AG09309 (cell line): ENCODE measurements at regions not wholly inside any gene's neighbourhood (a gene's known extent, or its start where the extent isn't known, plus 50 kb on each side); places are given as distances from the start of the nearest gene placed in this dataset.

Source experiments
- DNase-seq: peaks from one replicate; pipeline ENCODE4 v3.0.0-alpha.2; 2010; ENCODE audit warnings: low read depth
- H3K4me3 ChIP-seq: 2 replicates; pipeline ENCODE4 v1.5.1; 2011; ENCODE audit warnings: mild to moderate bottlenecking, low read depth, low read length, moderate library complexity; ENCODE audit not compliant: control insufficient read depth
- TF ChIP-seq, protein P1 (sequence below): IDR thresholded peaks from 2 replicates; pipeline ENCODE4 v1.5.1; 2011; ENCODE audit warnings: mild to moderate bottlenecking, low read depth, low read length, inconsistent platforms; ENCODE audit not compliant: insufficient read depth, control insufficient read depth; ENCODE audit errors: missing control alignments

DNA sequence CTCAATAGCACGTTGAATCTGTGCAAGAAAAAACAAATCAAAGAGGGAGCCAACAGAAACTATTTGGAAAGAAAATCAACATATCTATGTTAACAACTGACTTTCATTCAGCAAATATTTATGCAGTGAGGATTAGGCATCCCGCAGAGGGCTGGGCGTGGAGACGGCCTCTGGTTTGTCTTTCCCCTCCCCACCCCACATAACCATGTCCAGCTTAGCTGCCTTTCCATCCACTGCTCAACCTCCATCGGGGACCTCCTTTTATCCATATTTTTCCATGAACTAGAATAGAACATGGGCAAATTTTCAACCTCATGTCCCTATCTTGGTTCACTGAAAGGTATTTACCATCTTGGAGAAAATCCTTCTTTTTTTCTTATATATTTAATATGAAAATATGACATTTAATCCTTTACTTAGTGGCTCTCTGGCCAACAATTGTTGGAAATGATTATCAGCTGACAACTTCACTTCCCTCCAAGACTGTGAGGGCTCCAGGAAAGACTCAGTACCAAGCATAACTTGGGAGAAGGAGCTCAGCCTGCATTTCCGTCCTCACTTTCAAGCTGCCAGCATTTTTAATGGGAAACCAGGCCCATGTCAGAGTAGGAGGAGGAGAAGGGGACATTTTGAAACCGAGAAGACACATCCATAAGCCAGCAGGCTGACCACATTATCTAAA is 462.6 kb upstream of the MAF start:
- DNase-seq = no peak
- no peak overlapping the region for H3K4me3 ChIP-seq
- TF ChIP-seq, protein P1, sequence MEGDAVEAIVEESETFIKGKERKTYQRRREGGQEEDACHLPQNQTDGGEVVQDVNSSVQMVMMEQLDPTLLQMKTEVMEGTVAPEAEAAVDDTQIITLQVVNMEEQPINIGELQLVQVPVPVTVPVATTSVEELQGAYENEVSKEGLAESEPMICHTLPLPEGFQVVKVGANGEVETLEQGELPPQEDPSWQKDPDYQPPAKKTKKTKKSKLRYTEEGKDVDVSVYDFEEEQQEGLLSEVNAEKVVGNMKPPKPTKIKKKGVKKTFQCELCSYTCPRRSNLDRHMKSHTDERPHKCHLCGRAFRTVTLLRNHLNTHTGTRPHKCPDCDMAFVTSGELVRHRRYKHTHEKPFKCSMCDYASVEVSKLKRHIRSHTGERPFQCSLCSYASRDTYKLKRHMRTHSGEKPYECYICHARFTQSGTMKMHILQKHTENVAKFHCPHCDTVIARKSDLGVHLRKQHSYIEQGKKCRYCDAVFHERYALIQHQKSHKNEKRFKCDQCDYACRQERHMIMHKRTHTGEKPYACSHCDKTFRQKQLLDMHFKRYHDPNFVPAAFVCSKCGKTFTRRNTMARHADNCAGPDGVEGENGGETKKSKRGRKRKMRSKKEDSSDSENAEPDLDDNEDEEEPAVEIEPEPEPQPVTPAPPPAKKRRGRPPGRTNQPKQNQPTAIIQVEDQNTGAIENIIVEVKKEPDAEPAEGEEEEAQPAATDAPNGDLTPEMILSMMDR = no peak

DNA sequence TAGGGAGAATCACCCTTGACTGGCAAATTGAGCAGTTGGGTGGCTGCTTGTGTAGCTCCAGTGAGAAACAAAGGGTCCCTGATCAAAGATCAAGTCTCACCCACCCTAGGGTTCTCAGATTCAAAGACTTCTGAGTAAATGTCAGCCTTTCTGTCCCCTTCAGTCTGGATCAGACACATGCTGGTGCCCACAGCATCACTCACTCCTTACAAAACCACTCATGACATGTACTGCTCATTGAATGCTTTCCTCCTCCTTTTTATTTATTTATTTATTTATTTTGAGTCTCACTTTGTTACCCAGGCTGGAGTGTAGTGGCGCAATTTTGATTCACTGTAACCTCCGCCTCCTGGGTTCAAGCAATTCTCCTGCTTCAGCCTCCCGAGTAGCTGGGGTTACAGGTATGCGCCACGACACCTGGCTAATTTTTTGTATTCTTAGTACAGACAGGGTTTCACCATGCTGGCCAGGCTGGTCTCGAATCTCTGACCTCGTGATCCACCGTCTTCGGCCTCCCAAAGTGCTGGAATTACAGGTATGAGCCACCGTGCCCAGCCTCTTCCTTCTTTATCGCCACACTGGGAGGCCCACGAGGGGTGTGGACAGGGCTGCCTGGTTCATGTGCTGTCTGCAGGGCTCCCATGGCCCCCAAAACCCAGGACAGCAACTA is 462.0 kb upstream of the MAF start:
- TF ChIP-seq, protein P1 = no peak
- no peak overlapping the region for H3K4me3 ChIP-seq
- DNase-seq = no peak

DNA sequence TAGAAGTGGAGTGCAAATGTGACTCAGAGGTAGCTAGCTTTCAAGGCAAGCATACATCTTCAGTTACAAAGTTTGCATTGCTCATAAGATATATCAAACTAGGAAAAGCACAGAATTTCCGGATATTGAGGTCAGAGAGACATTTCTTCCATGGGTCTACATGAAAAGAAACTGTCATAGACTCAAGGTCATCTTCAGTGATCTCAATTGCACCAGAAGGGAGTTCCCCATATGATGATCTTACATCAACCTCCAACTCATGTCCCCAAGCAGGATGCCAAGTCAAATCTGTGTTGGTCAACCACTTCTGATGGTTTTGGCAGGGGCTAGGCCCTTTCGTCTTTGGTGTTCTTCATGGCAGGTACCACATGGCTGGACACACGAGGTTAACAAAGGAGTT is 459.9 kb upstream of the MAF start:
- TF ChIP-seq, protein P1 = no peak
- H3K4me3 ChIP-seq = no peak overlapping the region
- no peak for DNase-seq

DNA sequence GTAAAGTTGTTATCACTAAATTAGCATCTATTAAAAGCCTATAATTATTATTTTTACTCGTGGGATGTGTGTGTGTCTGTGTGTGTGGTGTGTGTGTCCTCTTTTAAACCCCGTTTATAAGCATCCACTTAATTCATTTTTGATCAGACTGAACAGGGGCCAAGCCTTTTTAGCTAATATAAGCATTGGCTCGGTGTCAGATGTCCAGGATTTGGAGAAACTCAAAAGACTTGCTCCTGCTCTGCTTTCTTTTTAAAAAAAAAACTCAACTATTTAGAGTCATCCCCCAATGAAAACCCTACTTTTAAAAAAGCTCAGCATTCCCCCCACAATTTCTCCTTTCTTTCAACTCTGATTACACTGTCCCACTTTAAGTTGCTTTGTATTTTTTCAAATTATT is 459.3 kb upstream of the MAF start:
- no peak for DNase-seq
- TF ChIP-seq, protein P1 = no peak
- H3K4me3 ChIP-seq = no peak overlapping the region

DNA sequence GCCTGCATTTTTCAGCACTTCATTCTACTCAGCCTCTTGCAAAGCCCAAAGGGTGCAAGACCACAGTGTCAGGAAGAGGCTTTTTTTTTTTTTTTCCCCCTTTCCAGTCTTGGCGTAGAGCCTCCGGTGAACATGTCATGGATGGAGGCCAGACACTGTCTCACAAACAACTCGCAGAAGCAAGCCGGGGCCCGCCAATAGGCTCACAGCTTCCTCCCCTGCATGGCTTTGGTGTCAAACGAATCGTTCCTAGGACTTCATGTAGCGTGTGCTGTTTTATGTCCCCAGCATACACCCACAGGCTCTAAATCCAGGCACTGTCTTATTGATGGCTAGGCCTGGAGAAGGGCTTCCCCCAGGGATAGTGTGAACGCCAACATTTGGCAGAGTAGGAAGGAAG is 457.7 kb upstream of the MAF start:
- TF ChIP-seq, protein P1 = no peak
- no peak overlapping the region for H3K4me3 ChIP-seq
- no peak for DNase-seq

DNA sequence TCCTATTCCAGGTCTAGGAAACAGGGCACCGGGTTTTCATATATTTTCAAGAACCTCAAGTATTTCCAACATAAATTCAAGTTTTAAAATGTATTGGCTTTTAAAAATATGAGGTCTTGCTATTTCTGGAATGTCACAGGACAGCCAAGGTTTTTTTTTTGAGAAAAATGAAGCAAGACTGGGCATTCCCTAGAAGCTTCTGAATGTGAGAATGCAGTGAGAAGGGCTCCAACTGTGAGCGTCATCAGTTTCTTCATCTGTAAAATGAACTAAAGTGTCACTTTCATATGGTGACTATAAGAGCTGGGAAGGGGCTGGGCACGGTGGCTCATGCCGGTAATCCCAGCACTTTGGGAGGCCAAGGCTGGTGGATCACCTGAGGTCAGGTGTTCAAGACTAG is 455.8 kb upstream of the MAF start:
- no peak overlapping the region for H3K4me3 ChIP-seq
- TF ChIP-seq, protein P1 = no peak
- peak; percentile 25 for DNase-seq
